Endothelial cell of umbilical vein (primary cell): ENCODE measurements at regions not wholly inside any gene's neighbourhood (a gene's known extent, or its start where the extent isn't known, plus 50 kb on each side); places are given as distances from the start of the nearest gene placed in this dataset.

Experiments
- BruUV-seq: library from RNA; stranded (reverse); fragments of 400-500 nt; replicated peaks from 2 replicates; lab custom pipeline; 2021; lab: Mats Ljungman, UMichigan
- CTCF ChIA-PET: fragments of 300-600, 350-600 bp; sonication (Branson Sonifier 250); formaldehyde crosslinking; loops from one replicate; lab custom pipeline; 2021; ENCODE audit warnings: antibody characterized with exemption, inconsistent platforms; lab: Charles Lee
- POLR2A ChIA-PET: fragments of 300-600, 350-600 bp; sonication (Branson Sonifier 250); formaldehyde crosslinking; loops from one replicate; lab custom pipeline; 2021; ENCODE audit warnings: antibody characterized with exemption, inconsistent platforms; lab: Charles Lee
- DNase-seq: peaks from one replicate; pipeline ENCODE4 v3.0.0-alpha.2; 2011; ENCODE audit warnings: low read depth, low spot score
- FAIRE-seq: peaks from 2 replicates; lab custom pipeline; 2011; peaks lifted over from hg19 to GRCh38; lab: Jason Lieb, UNC
- H2AFZ ChIP-seq: 2 replicates; pipeline ENCODE4 v1.6.0; 2012; ENCODE audit warnings: low read depth, low read length, control low read depth, inconsistent platforms
- H3K27ac ChIP-seq: 2 replicates; pipeline ENCODE4 v1.5.1; 2011; ENCODE audit warnings: low read depth, mild to moderate bottlenecking, control low read depth, low read length, moderate library complexity; ENCODE audit not compliant: insufficient read depth
- H3K27me3 ChIP-seq, 2 experiments: 2 replicates each; pipeline versions ENCODE4 v1.6.0 to v1.6.1; 2011; ENCODE audit warnings: low read length in 2 of 2, mixed read lengths in 1 of 2; ENCODE audit not compliant: control insufficient read depth in 2 of 2, insufficient read depth in 2 of 2
- H3K36me3 ChIP-seq, 2 experiments: 2 replicates in 1 of 2; 3 replicates in 1 of 2; pipeline ENCODE4 v1.5.1; 2011; ENCODE audit warnings: low read length in 2 of 2, mild to moderate bottlenecking in 1 of 2, moderate library complexity in 1 of 2; ENCODE audit not compliant: control insufficient read depth in 2 of 2, insufficient read depth in 2 of 2; ENCODE audit errors: extremely low read depth in 1 of 2
- H3K4me1 ChIP-seq: 3 replicates; pipeline ENCODE4 v1.5.1; 2011; ENCODE audit warnings: mild to moderate bottlenecking, low read length; ENCODE audit not compliant: control insufficient read depth, insufficient read depth; ENCODE audit errors: extremely low read depth
- H3K4me2 ChIP-seq: 2 replicates; pipeline ENCODE4 v1.6.1; 2011; ENCODE audit warnings: low read length, control low read depth, mixed read lengths; ENCODE audit not compliant: insufficient read depth
- H3K4me3 ChIP-seq, 3 experiments: fragments of 200-600 bp in 1 of 3; sonication (generic), shearing (Covaris generic) in 1 of 3; replicated peaks in 1 of 3; 2 replicates each; pipeline ENCODE4 v1.5.1; 2011 to 2016; ENCODE audit warnings: control low read depth in 3 of 3, low read length in 3 of 3, mild to moderate bottlenecking in 2 of 3, inconsistent platforms in 1 of 3, low read depth in 1 of 3, moderate library complexity in 1 of 3; ENCODE audit not compliant: insufficient read depth in 1 of 3
- H3K79me2 ChIP-seq: 2 replicates; pipeline ENCODE4 v1.6.0; 2012; ENCODE audit warnings: low read length, inconsistent platforms; ENCODE audit not compliant: control insufficient read depth, insufficient read depth
- H3K9ac ChIP-seq: replicated peaks from 2 replicates; pipeline ENCODE3; 2011; ENCODE audit warnings: low read length, control low read depth; ENCODE audit not compliant: insufficient read depth; ENCODE audit errors: extremely low read depth
- H3K9me1 ChIP-seq: replicated peaks from 3 replicates; pipeline ENCODE4 v1.6.0; 2011; ENCODE audit warnings: mild to moderate bottlenecking, low read length; ENCODE audit not compliant: control insufficient read depth, insufficient read depth; ENCODE audit errors: extremely low read depth
- H3K9me3 ChIP-seq: replicated peaks from 2 replicates; pipeline ENCODE4 v1.5.1; 2012; ENCODE audit warnings: low read length, inconsistent platforms; ENCODE audit not compliant: control insufficient read depth, insufficient read depth
- H4K20me1 ChIP-seq: replicated peaks from 2 replicates; pipeline ENCODE3; 2011; ENCODE audit warnings: mild to moderate bottlenecking, low read length; ENCODE audit not compliant: control insufficient read depth, insufficient read depth; ENCODE audit errors: extremely low read depth
- CTCF ChIP-seq, 2 donors: IDR thresholded peaks; 1 replicate in 1 of 2; 2 replicates in 1 of 2; pipeline ENCODE4 v1.5.1; 2011; ENCODE audit warnings: low read length in 2 of 2, mild to moderate bottlenecking in 2 of 2, moderate library complexity in 2 of 2, control low read depth in 1 of 2, inconsistent platforms in 1 of 2, low read depth in 1 of 2; ENCODE audit not compliant: insufficient read depth in 1 of 2; ENCODE audit errors: extremely low read depth in 1 of 2
- EZH2 ChIP-seq: IDR thresholded peaks from 2 replicates; pipeline ENCODE4 v1.6.1; 2012; ENCODE audit warnings: borderline replicate concordance, low read depth, mild to moderate bottlenecking, moderate library complexity, low read length, inconsistent platforms; ENCODE audit not compliant: severe bottlenecking
- FOS ChIP-seq: IDR thresholded peaks from 2 replicates; pipeline ENCODE4 v1.6.1; 2011; ENCODE audit warnings: mild to moderate bottlenecking, low read length, moderate library complexity, borderline replicate concordance; ENCODE audit not compliant: insufficient read depth
- GATA2 ChIP-seq: IDR thresholded peaks from 2 replicates; pipeline ENCODE4 v1.7.0; 2011; ENCODE audit warnings: low read depth, mild to moderate bottlenecking, moderate library complexity, mixed read lengths, low read length; ENCODE audit not compliant: insufficient read length, insufficient read depth
- JUN ChIP-seq: IDR thresholded peaks from 2 replicates; pipeline ENCODE4 v1.6.1; 2011; ENCODE audit warnings: borderline replicate concordance, low read depth; ENCODE audit not compliant: insufficient read length, insufficient read depth
- MAX ChIP-seq: IDR thresholded peaks from 2 replicates; pipeline ENCODE4 v1.6.1; 2011; ENCODE audit not compliant: insufficient read depth, insufficient read length
- MYC ChIP-seq: IDR thresholded peaks from one replicate; pipeline ENCODE4 v1.6.1; 2011; ENCODE audit warnings: mild to moderate bottlenecking, low read depth, low read length
- POLR2A ChIP-seq: IDR thresholded peaks from 2 replicates; pipeline ENCODE4 v1.6.1; 2012; ENCODE audit warnings: low read depth, mild to moderate bottlenecking, control low read depth, low read length
- POLR2AphosphoS5 ChIP-seq: IDR thresholded peaks from 2 replicates; pipeline ENCODE4 v1.6.1; 2012; ENCODE audit warnings: low read depth, mild to moderate bottlenecking, control low read depth, low read length, moderate library complexity; ENCODE audit not compliant: insufficient read depth
- dilution Hi-C: fragments of 300-500 bp; cut with MboI; formaldehyde crosslinking; loops from one replicate; pipeline ENCODE4 v1.15.0; 2019; ENCODE audit warnings: low sequenced_read_pairs; ENCODE audit not compliant: extremely low pct_ligation_motif_present
- intact Hi-C: fragments of 100-400 bp; cut with micrococcal nuclease; formaldehyde crosslinking; loops from one replicate; pipeline ENCODE4 v1.10.0; 2022

- Histone ChIP-seq H3K9me3 (no peaks in the 10 kb centered on the region), H3K9me1 (no peaks in the 10 kb centered on the region), H3K4me3 (no peak overlapping the region), H3K27ac (no peak overlapping the region), H3K79me2 (no peaks in the 10 kb centered on the region), H2AFZ (no peak overlapping the region), H3K36me3 (no peaks in the 10 kb centered on the region), H3K27me3 (no peaks in the 10 kb centered on the region), H3K4me2 (no peak overlapping the region), H3K4me1 (no peaks in the 10 kb centered on the region), H3K9ac (no peak overlapping the region), H4K20me1 (no peaks in the 10 kb centered on the region)
- intact Hi-C loops: no loop called here
- DNase-seq: no peak
- ChIA-PET POLR2A (no interaction called here), CTCF (no interaction called here)
- no TSS peak for BruUV-seq
- FAIRE-seq: no peak
- dilution Hi-C loops: no loop called here
- TF ChIP-seq EZH2 (no peak), FOS (no peak), MAX (no peak), CTCF (IDR thresholded peaks at IDR 0.05; ENCODE audit: extremely low read depth in 1 of 2, insufficient read depth in 1 of 2, low read depth in 1 of 2, low read length in 2 of 2) (no peak), POLR2AphosphoS5 (no peak), POLR2A (no peak), GATA2 (no peak), JUN (no peak), MYC (no peak)
Measured at GRCh38 chr5:38131686-38132085, 126.7 kb upstream of the EGFLAM start.
